ENCODE measurements at regions not wholly inside any gene's neighbourhood (a gene's known extent, or its start where the extent isn't known, plus 50 kb on each side); places are given as distances from the start of the nearest gene placed in this dataset.

DNA sequence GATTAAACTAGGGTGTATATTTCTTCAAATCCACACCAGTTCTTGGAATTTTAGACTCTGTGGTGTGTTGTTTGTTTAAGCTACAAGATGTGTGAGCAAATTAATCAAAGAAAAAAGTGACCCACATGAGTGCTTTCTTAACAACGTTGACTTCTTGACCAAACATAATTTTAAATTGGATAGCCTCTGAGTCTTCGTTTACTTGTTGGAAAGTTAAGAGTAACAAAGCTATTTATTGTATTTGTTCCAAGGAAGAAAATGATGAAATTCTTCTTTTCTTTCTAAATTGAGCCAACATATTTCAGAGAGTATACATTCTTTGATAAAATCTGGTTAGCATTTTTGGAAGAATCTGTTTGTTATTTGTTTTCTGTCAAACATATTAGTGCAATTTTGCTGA, 99.9 kb upstream of the IGSF10 start:
- H3K9me3 ChIP-seq = no peaks in the 10 kb centered on the region
- no peak for DNase-seq (ENCODE audit: low spot score)
- TF ChIP-seq, protein P1, sequence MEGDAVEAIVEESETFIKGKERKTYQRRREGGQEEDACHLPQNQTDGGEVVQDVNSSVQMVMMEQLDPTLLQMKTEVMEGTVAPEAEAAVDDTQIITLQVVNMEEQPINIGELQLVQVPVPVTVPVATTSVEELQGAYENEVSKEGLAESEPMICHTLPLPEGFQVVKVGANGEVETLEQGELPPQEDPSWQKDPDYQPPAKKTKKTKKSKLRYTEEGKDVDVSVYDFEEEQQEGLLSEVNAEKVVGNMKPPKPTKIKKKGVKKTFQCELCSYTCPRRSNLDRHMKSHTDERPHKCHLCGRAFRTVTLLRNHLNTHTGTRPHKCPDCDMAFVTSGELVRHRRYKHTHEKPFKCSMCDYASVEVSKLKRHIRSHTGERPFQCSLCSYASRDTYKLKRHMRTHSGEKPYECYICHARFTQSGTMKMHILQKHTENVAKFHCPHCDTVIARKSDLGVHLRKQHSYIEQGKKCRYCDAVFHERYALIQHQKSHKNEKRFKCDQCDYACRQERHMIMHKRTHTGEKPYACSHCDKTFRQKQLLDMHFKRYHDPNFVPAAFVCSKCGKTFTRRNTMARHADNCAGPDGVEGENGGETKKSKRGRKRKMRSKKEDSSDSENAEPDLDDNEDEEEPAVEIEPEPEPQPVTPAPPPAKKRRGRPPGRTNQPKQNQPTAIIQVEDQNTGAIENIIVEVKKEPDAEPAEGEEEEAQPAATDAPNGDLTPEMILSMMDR (IDR thresholded peaks at IDR 0.05) = no peak
- no peak overlapping the region for H3K27ac ChIP-seq
- no peak overlapping the region for H3K4me3 ChIP-seq
- no peaks in the 10 kb centered on the region for H3K4me1 ChIP-seq
- H3K36me3 ChIP-seq = no peaks in the 10 kb centered on the region
- no peaks in the 10 kb centered on the region for H3K27me3 ChIP-seq

DNA sequence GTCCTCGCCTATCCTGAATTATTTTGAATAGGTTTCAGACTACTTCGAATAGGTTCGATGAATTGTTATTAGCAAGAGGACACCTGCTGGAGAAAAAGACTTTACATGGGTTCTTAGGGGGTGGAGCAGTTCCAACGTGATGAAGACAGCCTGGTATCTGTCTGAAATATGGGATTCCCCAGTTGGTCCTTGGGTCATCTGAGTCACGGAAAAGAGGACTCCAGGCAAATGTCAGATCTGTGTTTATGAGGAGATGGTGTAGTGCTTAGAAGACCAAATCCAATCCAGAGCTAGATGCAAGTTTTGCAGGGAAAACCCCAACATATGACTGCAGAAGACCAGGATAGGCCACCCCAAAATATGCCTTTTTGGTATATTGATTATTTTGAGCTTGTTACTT, 98.9 kb upstream of the IGSF10 start:
- TF ChIP-seq, protein P1 (IDR thresholded peaks at IDR 0.05) = no peak
- no peak overlapping the region for H3K27ac ChIP-seq
- H3K27me3 ChIP-seq = no peaks in the 10 kb centered on the region
- H3K9me3 ChIP-seq = no peaks in the 10 kb centered on the region
- no peak for DNase-seq (ENCODE audit: low spot score)
- H3K36me3 ChIP-seq = no peaks in the 10 kb centered on the region
- H3K4me1 ChIP-seq = no peaks in the 10 kb centered on the region
- no peak overlapping the region for H3K4me3 ChIP-seq

DNA sequence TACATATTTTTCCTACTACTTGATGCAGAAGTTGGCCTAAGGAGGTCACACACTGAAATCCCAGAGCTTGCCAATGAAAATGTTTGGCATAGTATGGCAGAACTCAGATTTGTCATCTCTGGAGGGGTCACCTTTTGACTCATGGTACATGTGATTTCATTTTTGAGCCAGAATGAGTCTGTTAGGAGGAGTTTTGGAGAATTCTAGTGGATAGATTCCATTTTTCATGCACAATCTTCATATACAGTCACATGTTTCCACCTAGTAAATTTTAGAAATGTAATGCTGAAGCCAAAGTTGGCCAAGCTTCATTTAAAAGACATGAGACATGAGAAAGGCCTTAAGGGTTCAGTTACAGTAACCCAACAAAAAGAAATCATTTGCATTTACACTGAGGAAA, 97.8 kb upstream of the IGSF10 start:
- DNase-seq (ENCODE audit: low spot score) = no peak
- Histone ChIP-seq H3K9me3 (no peaks in the 10 kb centered on the region), H3K36me3 (no peaks in the 10 kb centered on the region), H3K27ac (no peak overlapping the region), H3K4me1 (no peaks in the 10 kb centered on the region), H3K27me3 (no peaks in the 10 kb centered on the region), H3K4me3 (no peak overlapping the region)
- TF ChIP-seq, protein P1 (IDR thresholded peaks at IDR 0.05) = no peak

DNA sequence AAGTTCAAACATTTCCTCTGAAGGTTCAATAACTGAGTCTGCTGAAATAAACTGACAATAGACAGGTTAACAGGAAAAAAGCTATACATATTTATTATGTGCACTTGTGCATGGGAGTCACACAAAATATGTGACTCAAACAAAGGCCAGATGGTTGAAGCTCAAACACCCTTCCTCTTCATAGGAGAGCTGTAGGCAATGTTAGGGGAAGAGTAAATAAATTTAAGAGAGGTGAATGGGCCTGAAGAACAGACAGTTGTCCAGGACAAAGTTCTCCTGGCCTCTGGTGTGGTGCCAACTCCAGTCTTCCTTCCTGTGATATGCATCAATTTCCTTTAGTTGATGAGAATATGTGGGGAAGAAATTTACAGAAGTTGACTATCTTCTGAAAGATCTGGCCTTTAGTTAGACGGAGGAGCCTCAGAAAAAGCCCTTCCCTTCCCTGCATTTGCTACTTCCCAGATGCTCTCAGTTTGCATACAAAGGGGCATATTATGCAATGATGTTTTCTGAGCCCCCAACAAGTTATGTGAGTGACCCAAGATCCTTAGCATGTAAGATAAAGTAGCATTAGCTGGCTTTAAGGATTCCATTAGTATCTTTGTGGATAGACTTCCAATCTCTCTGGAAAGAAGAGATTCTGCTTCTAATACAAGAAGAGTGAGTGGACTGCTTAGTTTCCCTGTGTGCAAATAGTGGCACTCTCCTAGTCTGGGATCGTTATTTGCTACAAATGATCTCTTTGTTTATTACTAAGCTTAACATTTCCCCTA, 96.4 kb upstream of the IGSF10 start:
- DNase-seq (ENCODE audit: low spot score) = no peak
- no peaks in the 10 kb centered on the region for H3K9me3 ChIP-seq
- no peak overlapping the region for H3K27ac ChIP-seq
- no peaks in the 10 kb centered on the region for H3K36me3 ChIP-seq
- H3K27me3 ChIP-seq = no peaks in the 10 kb centered on the region
- H3K4me3 ChIP-seq = no peak overlapping the region
- TF ChIP-seq, protein P1 (IDR thresholded peaks at IDR 0.05) = no peak
- no peaks in the 10 kb centered on the region for H3K4me1 ChIP-seq

DNA sequence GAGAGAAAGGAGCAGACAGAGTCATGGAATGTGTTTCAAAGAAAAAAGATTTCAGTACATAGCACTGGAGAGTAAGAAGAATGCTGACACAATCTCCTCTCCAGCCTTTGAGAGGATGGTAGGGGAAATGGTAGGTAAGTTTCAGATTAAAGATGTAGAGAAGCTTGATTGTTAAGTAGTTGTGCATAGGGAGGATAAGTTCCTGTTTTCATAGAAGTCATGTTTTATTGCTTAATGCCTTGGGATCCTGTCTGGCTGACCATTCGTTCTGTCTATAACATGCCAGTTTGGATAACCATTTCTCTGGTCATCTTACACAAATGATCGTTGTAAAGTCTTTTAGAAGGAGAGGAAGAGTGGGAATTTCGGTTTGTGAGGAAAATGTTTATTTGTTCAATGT, 95.7 kb upstream of the IGSF10 start:
- H3K4me3 ChIP-seq = no peak overlapping the region
- no peaks in the 10 kb centered on the region for H3K27me3 ChIP-seq
- no peaks in the 10 kb centered on the region for H3K9me3 ChIP-seq
- DNase-seq (ENCODE audit: low spot score) = no peak
- no peaks in the 10 kb centered on the region for H3K4me1 ChIP-seq
- H3K36me3 ChIP-seq = no peaks in the 10 kb centered on the region
- H3K27ac ChIP-seq = no peak overlapping the region
- TF ChIP-seq, protein P1 (IDR thresholded peaks at IDR 0.05) = no peak

DNA sequence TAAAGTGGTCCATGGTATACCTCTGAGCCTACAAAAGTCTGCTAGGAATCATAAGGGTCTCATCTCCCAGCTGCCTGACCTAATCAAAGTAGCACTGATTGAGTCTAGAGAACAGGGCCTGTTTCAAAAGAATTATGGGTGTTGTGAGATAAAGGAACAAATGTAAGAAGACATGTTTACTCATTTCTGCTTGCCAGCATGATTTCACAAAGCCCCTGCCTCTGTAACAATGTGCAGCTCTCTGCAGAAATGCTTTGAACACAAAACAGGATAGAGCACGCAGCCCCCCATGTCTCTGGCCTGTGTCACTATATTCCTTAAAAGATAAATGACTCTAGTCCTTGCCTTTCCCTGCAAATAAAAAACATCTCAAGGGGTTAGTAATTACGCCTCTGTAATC, 94.7 kb upstream of the IGSF10 start:
- H3K4me1 ChIP-seq = peaks cover 0 to 6% of the 10 kb centered on the region in 2 donors
- H3K4me3 ChIP-seq = no peak overlapping the region
- no peak for DNase-seq (ENCODE audit: low spot score)
- H3K27me3 ChIP-seq = no peaks in the 10 kb centered on the region
- H3K27ac ChIP-seq = no peak overlapping the region
- H3K36me3 ChIP-seq = no peaks in the 10 kb centered on the region
- H3K9me3 ChIP-seq = no peaks in the 10 kb centered on the region
- TF ChIP-seq, protein P1 (IDR thresholded peaks at IDR 0.05) = no peak
